Sigmoid colon (tissue), 3 donors: ENCODE measurements at regions not wholly inside any gene's neighbourhood (a gene's known extent, or its start where the extent isn't known, plus 50 kb on each side); places are given as distances from the start of the nearest gene placed in this dataset.

Source experiments
- POLR2A ChIP-seq, 2 donors: fragments of 450-650 bp; IDR thresholded peaks; one replicate each; pipeline ENCODE4 v1.6.1; 2016; ENCODE audit warnings: antibody characterized with exemption in 2 of 2, mild to moderate bottlenecking in 2 of 2, moderate library complexity in 2 of 2
- TF ChIP-seq, protein P1 (sequence below), 4 experiments: fragments of 450-650 bp in 3 of 4; fragments of 200-600 bp in 1 of 4; IDR thresholded peaks; one replicate each; pipeline ENCODE4 v1.5.1; 2016 to 2019; ENCODE audit warnings: antibody characterized with exemption in 4 of 4, mild to moderate bottlenecking in 3 of 4, moderate library complexity in 2 of 4

DNA sequence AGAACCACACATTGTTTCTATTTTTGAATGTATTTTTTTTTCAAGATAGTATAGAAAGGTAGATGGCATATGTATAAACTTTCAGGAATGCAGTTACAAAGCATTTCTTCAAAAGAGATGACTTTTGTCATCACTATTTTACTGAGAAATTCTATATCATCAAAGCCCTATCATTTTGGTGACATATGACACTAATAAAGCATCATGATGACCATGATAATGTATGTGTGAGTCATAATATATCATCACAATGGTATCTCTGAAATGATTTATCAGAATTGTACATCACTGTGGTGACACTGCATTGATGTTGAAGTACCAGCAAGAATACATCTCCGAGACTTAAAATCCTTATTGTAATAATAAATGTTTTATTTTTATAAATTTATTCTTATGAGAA, 1740.8 kb downstream of the PCDH7 start:
- TF ChIP-seq, protein P1, sequence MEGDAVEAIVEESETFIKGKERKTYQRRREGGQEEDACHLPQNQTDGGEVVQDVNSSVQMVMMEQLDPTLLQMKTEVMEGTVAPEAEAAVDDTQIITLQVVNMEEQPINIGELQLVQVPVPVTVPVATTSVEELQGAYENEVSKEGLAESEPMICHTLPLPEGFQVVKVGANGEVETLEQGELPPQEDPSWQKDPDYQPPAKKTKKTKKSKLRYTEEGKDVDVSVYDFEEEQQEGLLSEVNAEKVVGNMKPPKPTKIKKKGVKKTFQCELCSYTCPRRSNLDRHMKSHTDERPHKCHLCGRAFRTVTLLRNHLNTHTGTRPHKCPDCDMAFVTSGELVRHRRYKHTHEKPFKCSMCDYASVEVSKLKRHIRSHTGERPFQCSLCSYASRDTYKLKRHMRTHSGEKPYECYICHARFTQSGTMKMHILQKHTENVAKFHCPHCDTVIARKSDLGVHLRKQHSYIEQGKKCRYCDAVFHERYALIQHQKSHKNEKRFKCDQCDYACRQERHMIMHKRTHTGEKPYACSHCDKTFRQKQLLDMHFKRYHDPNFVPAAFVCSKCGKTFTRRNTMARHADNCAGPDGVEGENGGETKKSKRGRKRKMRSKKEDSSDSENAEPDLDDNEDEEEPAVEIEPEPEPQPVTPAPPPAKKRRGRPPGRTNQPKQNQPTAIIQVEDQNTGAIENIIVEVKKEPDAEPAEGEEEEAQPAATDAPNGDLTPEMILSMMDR (IDR thresholded peaks at IDR 0.05): no peak
- TF ChIP-seq POLR2A (IDR thresholded peaks at IDR 0.05): no peak
